Tibial nerve (tissue), 4 donors: ENCODE measurements at regions not wholly inside any gene's neighbourhood (a gene's known extent, or its start where the extent isn't known, plus 50 kb on each side); places are given as distances from the start of the nearest gene placed in this dataset.

Experiments used
- DNase-seq, 2 donors: peaks; one replicate each; pipeline ENCODE4 v3.0.0-alpha.2; 2019; ENCODE audit warnings: low spot score in 2 of 2
- H3K27ac ChIP-seq, 4 donors: fragments of 200-600 bp; sonication (generic) in 3 of 4; one replicate each; pipeline ENCODE4 v1.5.1; 2017 to 2019; ENCODE audit warnings: mild to moderate bottlenecking in 1 of 4
- H3K27me3 ChIP-seq, 2 donors: fragments of 200-600 bp; sonication (generic) in 1 of 2; one replicate each; pipeline versions ENCODE4 v1.5.1 to v1.6.0; 2017 to 2019
- H3K36me3 ChIP-seq, 3 donors: fragments of 200-600 bp; sonication (generic); one replicate each; pipeline ENCODE4 v1.5.1; 2018 to 2019
- H3K4me1 ChIP-seq, 4 donors: fragments of 200-600 bp; sonication (generic) in 3 of 4; one replicate each; pipeline ENCODE4 v1.5.1; 2017 to 2019
- H3K4me3 ChIP-seq, 4 donors: fragments of 200-600 bp; sonication (generic) in 3 of 4; one replicate each; pipeline ENCODE4 v1.5.1; 2017 to 2019; ENCODE audit warnings: mild to moderate bottlenecking in 1 of 4, moderate library complexity in 1 of 4
- H3K9me3 ChIP-seq, 4 donors: fragments of 200-600 bp; sonication (generic) in 3 of 4; one replicate each; pipeline ENCODE4 v1.5.1; 2017 to 2019
- CTCF ChIP-seq, 5 experiments: fragments of 200-600 bp in 3 of 5; fragments of 450-650 bp in 2 of 5; sonication (generic) in 3 of 5; IDR thresholded peaks; one replicate each; pipeline ENCODE4 v1.5.1; 2016 to 2019; ENCODE audit warnings: antibody characterized with exemption in 5 of 5, mild to moderate bottlenecking in 3 of 5, moderate library complexity in 2 of 5
- EP300 ChIP-seq, 2 donors: sonication (generic); formaldehyde crosslinking; IDR thresholded peaks; one replicate each; pipeline ENCODE4 v1.6.1; 2017; ENCODE audit warnings: antibody characterized with exemption in 2 of 2, mild to moderate bottlenecking in 1 of 2
- POLR2A ChIP-seq, 2 donors: fragments of 450-650 bp; IDR thresholded peaks; one replicate each; pipeline ENCODE4 v1.6.1; 2017; ENCODE audit warnings: antibody characterized with exemption in 2 of 2, mild to moderate bottlenecking in 2 of 2, moderate library complexity in 2 of 2
- WGBS, 2 donors: methylation state at CpG; one replicate each; pipeline ENCODE4 v1.1.5; 2018; 5-methylcytosine and 5-hydroxymethylcytosine counted together

GRCh38 chr7:111666260-111666659 is 104.0 kb upstream of the IMMP2L start:
- DNase-seq: no peak
- Histone ChIP-seq H3K36me3 (no peaks in the 10 kb centered on the region), H3K27ac (no peak overlapping the region), H3K9me3 (no peaks in the 10 kb centered on the region), H3K27me3 (no peaks in the 10 kb centered on the region), H3K4me1 (no peaks in the 10 kb centered on the region), H3K4me3 (no peak overlapping the region)
- TF ChIP-seq CTCF (IDR thresholded peaks at IDR 0.05) (no peak), EP300 (IDR thresholded peaks at IDR 0.05) (no peak), POLR2A (IDR thresholded peaks at IDR 0.05) (no peak)
- 51 to 55% methylated on average over 2 of the region's 2 CpGs for WGBS, 2 donors

- H3K27me3 ChIP-seq: no peaks in the 10 kb centered on the region
- no peak for DNase-seq
- no peaks in the 10 kb centered on the region for H3K9me3 ChIP-seq
- no peak overlapping the region for H3K27ac ChIP-seq
- H3K4me3 ChIP-seq: no peak overlapping the region
- H3K4me1 ChIP-seq: no peaks in the 10 kb centered on the region
- no peaks in the 10 kb centered on the region for H3K36me3 ChIP-seq
- TF ChIP-seq EP300 (IDR thresholded peaks at IDR 0.05) (no peak), CTCF (IDR thresholded peaks at IDR 0.05) (no peak), POLR2A (IDR thresholded peaks at IDR 0.05) (no peak)
Observed at GRCh38 chr7:111663771-111664170, 101.5 kb upstream of the IMMP2L start.

- DNase-seq: no peak
- TF ChIP-seq POLR2A (IDR thresholded peaks at IDR 0.05): no peak
- no peak overlapping the region for H3K4me3 ChIP-seq
- H3K4me1 ChIP-seq: no peaks in the 10 kb centered on the region
- H3K27me3 ChIP-seq: no peaks in the 10 kb centered on the region
- H3K9me3 ChIP-seq: no peaks in the 10 kb centered on the region
- H3K36me3 ChIP-seq: no peaks in the 10 kb centered on the region
- WGBS, 2 donors: 87 to 92% methylated on average over 2 of the region's 2 CpGs
- H3K27ac ChIP-seq: no peak overlapping the region
Observed at GRCh38 chr7:111662386-111662785, 100.1 kb upstream of the IMMP2L start.

GRCh38 chr7:111660478-111660877 is 98.2 kb upstream of the IMMP2L start:
- no peaks in the 10 kb centered on the region for H3K27me3 ChIP-seq
- no peaks in the 10 kb centered on the region for H3K36me3 ChIP-seq
- no peak for DNase-seq
- no peak overlapping the region for H3K4me3 ChIP-seq
- no peaks in the 10 kb centered on the region for H3K9me3 ChIP-seq
- no peaks in the 10 kb centered on the region for H3K4me1 ChIP-seq
- no peak overlapping the region for H3K27ac ChIP-seq
- TF ChIP-seq POLR2A (IDR thresholded peaks at IDR 0.05) (no peak), EP300 (IDR thresholded peaks at IDR 0.05) (no peak), CTCF (IDR thresholded peaks at IDR 0.05) (no peak)
- WGBS, 2 donors: 58 to 64% methylated on average over 1 of the region's 1 CpG

- Histone ChIP-seq H3K27me3 (no peaks in the 10 kb centered on the region), H3K4me1 (no peaks in the 10 kb centered on the region), H3K4me3 (no peak overlapping the region), H3K36me3 (no peaks in the 10 kb centered on the region), H3K9me3 (no peaks in the 10 kb centered on the region), H3K27ac (no peak overlapping the region)
- DNase-seq: no peak
- WGBS, 2 donors: 70 to 82% methylated on average over 1 of the region's 1 CpG
- TF ChIP-seq CTCF (IDR thresholded peaks at IDR 0.05) (no peak), POLR2A (IDR thresholded peaks at IDR 0.05) (no peak), EP300 (IDR thresholded peaks at IDR 0.05) (no peak)
Observed at GRCh38 chr7:111658546-111658945, 96.3 kb upstream of the IMMP2L start.

- Histone ChIP-seq H3K27ac (no peak overlapping the region), H3K4me3 (no peak overlapping the region), H3K36me3 (no peaks in the 10 kb centered on the region), H3K4me1 (no peaks in the 10 kb centered on the region), H3K9me3 (no peaks in the 10 kb centered on the region), H3K27me3 (no peaks in the 10 kb centered on the region)
- DNase-seq: no peak
- TF ChIP-seq EP300 (IDR thresholded peaks at IDR 0.05) (no peak), POLR2A (IDR thresholded peaks at IDR 0.05) (no peak), CTCF (IDR thresholded peaks at IDR 0.05) (no peak)
- 63 to 66% methylated on average over 3 of the region's 3 CpGs for WGBS, 2 donors
Observed at GRCh38 chr7:111657018-111657417, 94.7 kb upstream of the IMMP2L start.
